Spleen (tissue), 11 donors: ENCODE measurements at regions not wholly inside any gene's neighbourhood (a gene's known extent, or its start where the extent isn't known, plus 50 kb on each side); places are given as distances from the start of the nearest gene placed in this dataset.

Source experiments
- DNase-seq: peaks from one replicate; pipeline ENCODE4 v3.0.0-alpha.2; 2020
- H3K27ac ChIP-seq, 8 donors: fragments of 200-600 bp; sonication (generic) in 7 of 8; 1 replicate in 4 of 8; 2 replicates in 4 of 8; pipeline versions ENCODE4 v1.5.0 to v1.8.0; 2016 to 2021; ENCODE audit warnings: inconsistent platforms in 4 of 8, mild to moderate bottlenecking in 4 of 8, moderate library complexity in 1 of 8
- H3K27me3 ChIP-seq, 7 donors: fragments of 200-600 bp; sonication (generic) in 6 of 7; replicated peaks in 1 of 7; 1 replicate in 4 of 7; 2 replicates in 3 of 7; pipeline versions ENCODE4 v1.5.0 to v1.8.0; 2016 to 2021; ENCODE audit warnings: inconsistent platforms in 3 of 7, mild to moderate bottlenecking in 1 of 7
- H3K36me3 ChIP-seq, 6 donors: fragments of 200-600 bp; sonication (generic) in 5 of 6; 1 replicate in 4 of 6; 2 replicates in 2 of 6; pipeline versions ENCODE4 v1.5.0 to v1.8.0; 2016 to 2021; ENCODE audit warnings: inconsistent platforms in 2 of 6
- H3K4me1 ChIP-seq, 6 donors: fragments of 200-600 bp; sonication (generic) in 5 of 6; 1 replicate in 3 of 6; 2 replicates in 3 of 6; pipeline versions ENCODE4 v1.5.0 to v1.8.0; 2016 to 2021; ENCODE audit warnings: inconsistent platforms in 3 of 6
- H3K4me3 ChIP-seq, 8 donors: fragments of 200-600 bp; sonication (generic) in 7 of 8; 1 replicate in 4 of 8; 2 replicates in 4 of 8; pipeline versions ENCODE4 v1.5.0 to v1.8.0; 2016 to 2021; ENCODE audit warnings: inconsistent platforms in 4 of 8, mild to moderate bottlenecking in 4 of 8, moderate library complexity in 2 of 8
- H3K9me3 ChIP-seq, 8 donors: fragments of 200-600 bp; sonication (generic) in 7 of 8; 1 replicate in 4 of 8; 2 replicates in 4 of 8; pipeline versions ENCODE4 v1.5.0 to v1.8.0; 2016 to 2021; ENCODE audit warnings: inconsistent platforms in 4 of 8
- CTCF ChIP-seq, 11 experiments: fragments of 200-600 bp in 7 of 11; fragments of 450-650 bp in 4 of 11; sonication (generic) in 4 of 11; IDR thresholded peaks in 8 of 11; conservative IDR thresholded peaks in 3 of 11; 1 replicate in 7 of 11; 2 replicates in 4 of 11; pipeline versions ENCODE4 v1.4.0 to v1.8.0; 2016 to 2021; ENCODE audit warnings: antibody characterized with exemption in 11 of 11, inconsistent platforms in 4 of 11, mild to moderate bottlenecking in 1 of 11
- POLR2A ChIP-seq, 3 donors: fragments of 450-650 bp; IDR thresholded peaks; one replicate each; pipeline ENCODE4 v1.5.1; 2017; ENCODE audit warnings: antibody characterized with exemption in 3 of 3, mild to moderate bottlenecking in 1 of 3
- POLR2AphosphoS5 ChIP-seq, 3 donors: sonication (generic); formaldehyde crosslinking; IDR thresholded peaks; one replicate each; pipeline ENCODE4 v1.5.1; 2017; ENCODE audit warnings: antibody characterized with exemption in 3 of 3
- whole genome bisulfite sequencing, 5 donors: extraction: QIAGEN DNeasy Blood & Tissue Kit in 3 of 5; methylation state at CpG; one replicate each; pipeline versions ENCODE4 v1.1.5 to v1.1.7; 2013 to 2018; 5-methylcytosine and 5-hydroxymethylcytosine counted together
- intact Hi-C: fragments of 100-400 bp; cut with DNase I; formaldehyde crosslinking; loops from one replicate; pipeline ENCODE4 v1.15.0; 2023; ENCODE audit warnings: low total_unique reads
- donor health status: healthy with polysubstance abuse.
- donor health status: DM: no; HTN: no; CAD: no; lungs with moderate emphysema.
- donor health status: DM: no; HTN: no; CAD: no.
- donor health status: Bipolar disorder and iron deficiency.
- donor health status: healthy.
- donor health status: DM: no; HTN: no; CAD: no.
- donor health status: DM: yes; HTN: yes; CAD: no.

GRCh38 chr7:121490309-121490708 lies 94.2 kb upstream of the FAM3C start:
- Histone ChIP-seq H3K4me1 (no peaks in the 10 kb centered on the region), H3K4me3 (no peak overlapping the region), H3K27me3 (no peaks in the 10 kb centered on the region), H3K36me3 (no peaks in the 10 kb centered on the region), H3K9me3 (no peaks in the 10 kb centered on the region), H3K27ac (no peak overlapping the region)
- WGBS, 5 donors: 61 to 89% (median 83%) methylated on average over 5 of the region's 5 CpGs
- DNase-seq: no peak
- no peak for TF ChIP-seq POLR2AphosphoS5 (IDR thresholded peaks at IDR 0.05)
- no peak for TF ChIP-seq POLR2A (IDR thresholded peaks at IDR 0.05)
- TF ChIP-seq CTCF (IDR thresholded peaks at IDR 0.05 in 8 of 11, conservative IDR thresholded peaks at IDR 0.05 in 3 of 11): no peak
- intact Hi-C loops: no loop called here

- Histone ChIP-seq H3K27me3 (no peaks in the 10 kb centered on the region), H3K9me3 (no peaks in the 10 kb centered on the region), H3K4me3 (no peak overlapping the region), H3K27ac (no peak overlapping the region), H3K4me1 (no peaks in the 10 kb centered on the region), H3K36me3 (no peaks in the 10 kb centered on the region)
- DNase-seq: no peak
- intact Hi-C loops: no loop called here
- WGBS, 5 donors: 78 to 88% (median 84%) methylated on average over 2 of the region's 2 CpGs
- TF ChIP-seq CTCF (IDR thresholded peaks at IDR 0.05 in 8 of 11, conservative IDR thresholded peaks at IDR 0.05 in 3 of 11): no peak
- no peak for TF ChIP-seq POLR2A (IDR thresholded peaks at IDR 0.05)
- TF ChIP-seq POLR2AphosphoS5 (IDR thresholded peaks at IDR 0.05): no peak
Measured at GRCh38 chr7:121489440-121489839, 93.3 kb upstream of the FAM3C start.

- 84 to 93% (median 91%) methylated on average over 3 of the region's 3 CpGs for WGBS, 5 donors
- Histone ChIP-seq H3K4me3 (no peak overlapping the region), H3K9me3 (no peaks in the 10 kb centered on the region), H3K4me1 (no peaks in the 10 kb centered on the region), H3K36me3 (no peaks in the 10 kb centered on the region), H3K27ac (no peak overlapping the region), H3K27me3 (no peaks in the 10 kb centered on the region)
- intact Hi-C loops: no loop called here
- no peak for TF ChIP-seq CTCF (IDR thresholded peaks at IDR 0.05 in 8 of 11, conservative IDR thresholded peaks at IDR 0.05 in 3 of 11)
- TF ChIP-seq POLR2A (IDR thresholded peaks at IDR 0.05): no peak
- no peak for TF ChIP-seq POLR2AphosphoS5 (IDR thresholded peaks at IDR 0.05)
- no peak for DNase-seq
Measured at GRCh38 chr7:121488111-121488650, 92.1 kb upstream of the FAM3C start.

GRCh38 chr7:121486590-121486989 lies 90.5 kb upstream of the FAM3C start:
- intact Hi-C loops: no loop called here
- H3K27me3 ChIP-seq: no peaks in the 10 kb centered on the region
- no peak overlapping the region for H3K27ac ChIP-seq
- TF ChIP-seq POLR2AphosphoS5 (IDR thresholded peaks at IDR 0.05) (no peak), POLR2A (IDR thresholded peaks at IDR 0.05) (no peak), CTCF (IDR thresholded peaks at IDR 0.05 in 8 of 11, conservative IDR thresholded peaks at IDR 0.05 in 3 of 11) (no peak)
- no peaks in the 10 kb centered on the region for H3K4me1 ChIP-seq
- WGBS, 5 donors: 91 to 94% (median 91%) methylated on average over 1 of the region's 1 CpG
- DNase-seq: no peak
- H3K36me3 ChIP-seq: no peaks in the 10 kb centered on the region
- no peaks in the 10 kb centered on the region for H3K9me3 ChIP-seq
- no peak overlapping the region for H3K4me3 ChIP-seq
